C4-2B (cell line): ENCODE measurements at regions not wholly inside any gene's neighbourhood (a gene's known extent, or its start where the extent isn't known, plus 50 kb on each side); places are given as distances from the start of the nearest gene placed in this dataset.

ENCODE experiments used
- ZFX ChIP-seq: fragments of 450-650 bp; IDR thresholded peaks from 2 replicates; pipeline ENCODE4 v1.6.1; 2017
- TF ChIP-seq, protein P1 (sequence below): fragments of 450-650 bp; conservative IDR thresholded peaks from 2 replicates; pipeline ENCODE4 v1.5.1; 2017; ENCODE audit warnings: mild to moderate bottlenecking

DNA sequence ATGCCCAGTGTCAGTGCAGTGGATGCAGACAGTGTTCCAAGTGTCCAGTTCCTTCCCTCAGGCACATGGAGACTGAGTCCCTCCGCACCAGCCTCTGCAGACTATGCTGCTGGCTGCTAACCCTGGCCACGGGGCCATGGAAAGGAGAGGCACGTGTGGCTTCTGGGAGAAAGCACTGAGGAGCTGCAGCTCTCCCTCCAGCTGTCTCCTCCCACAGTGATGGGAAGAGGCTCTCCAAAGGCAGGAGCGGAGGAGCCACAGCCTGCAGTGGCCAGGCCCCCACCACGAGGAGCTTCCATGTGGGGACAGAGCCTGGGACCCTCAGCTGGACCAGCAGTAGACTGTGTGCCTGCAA lies 141.1 kb downstream of the NDUFA10 start:
- TF ChIP-seq, protein P1, sequence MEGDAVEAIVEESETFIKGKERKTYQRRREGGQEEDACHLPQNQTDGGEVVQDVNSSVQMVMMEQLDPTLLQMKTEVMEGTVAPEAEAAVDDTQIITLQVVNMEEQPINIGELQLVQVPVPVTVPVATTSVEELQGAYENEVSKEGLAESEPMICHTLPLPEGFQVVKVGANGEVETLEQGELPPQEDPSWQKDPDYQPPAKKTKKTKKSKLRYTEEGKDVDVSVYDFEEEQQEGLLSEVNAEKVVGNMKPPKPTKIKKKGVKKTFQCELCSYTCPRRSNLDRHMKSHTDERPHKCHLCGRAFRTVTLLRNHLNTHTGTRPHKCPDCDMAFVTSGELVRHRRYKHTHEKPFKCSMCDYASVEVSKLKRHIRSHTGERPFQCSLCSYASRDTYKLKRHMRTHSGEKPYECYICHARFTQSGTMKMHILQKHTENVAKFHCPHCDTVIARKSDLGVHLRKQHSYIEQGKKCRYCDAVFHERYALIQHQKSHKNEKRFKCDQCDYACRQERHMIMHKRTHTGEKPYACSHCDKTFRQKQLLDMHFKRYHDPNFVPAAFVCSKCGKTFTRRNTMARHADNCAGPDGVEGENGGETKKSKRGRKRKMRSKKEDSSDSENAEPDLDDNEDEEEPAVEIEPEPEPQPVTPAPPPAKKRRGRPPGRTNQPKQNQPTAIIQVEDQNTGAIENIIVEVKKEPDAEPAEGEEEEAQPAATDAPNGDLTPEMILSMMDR, result no peak
- TF ChIP-seq ZFX, result no peak
